IMR-90 (cell line): ENCODE measurements at regions not wholly inside any gene's neighbourhood (a gene's known extent, or its start where the extent isn't known, plus 50 kb on each side); places are given as distances from the start of the nearest gene placed in this dataset.

ENCODE experiments used
- ATAC-seq: fragments of 200-7000 bp; cut with Tn5 transposase; 2 replicates; pipeline ENCODE4 v1.9.1; 2020; ENCODE audit warnings: low read depth, mild to moderate bottlenecking, moderate library complexity
- BruUV-seq: library from RNA; stranded (reverse); fragments of 400-500 nt; replicated peaks from 2 replicates; lab custom pipeline; 2021; lab: Mats Ljungman, UMichigan
- CTCF ChIA-PET: fragments of 300-600 bp; formaldehyde crosslinking; extraction: SDS; loops from one replicate; lab custom pipeline; 2021; ENCODE audit warnings: antibody characterized with exemption; lab: Yijun Ruan, JAX
- POLR2A ChIA-PET: fragments of 300-600 bp; sonication (Branson Sonifier 250); formaldehyde crosslinking; loops from one replicate; lab custom pipeline; 2022; ENCODE audit warnings: antibody characterized with exemption; ENCODE audit not compliant: unreplicated experiment; lab: Charles Lee
- DNase-seq: peaks from one replicate; pipeline ENCODE4 v3.0.0; 2013
- H2AFZ ChIP-seq: replicated peaks from 2 replicates; pipeline ENCODE3; 2013; ENCODE audit warnings: low read length, mild to moderate bottlenecking; ENCODE audit not compliant: poor library complexity
- H2AK5ac ChIP-seq: 2 replicates; pipeline ENCODE4 v1.6.1; 2013; ENCODE audit warnings: low read depth, low read length, inconsistent platforms
- H2AK9ac ChIP-seq: replicated peaks from 2 replicates; pipeline ENCODE3; 2013; ENCODE audit warnings: mild to moderate bottlenecking, low read depth, low read length, moderate library complexity; ENCODE audit not compliant: poor library complexity
- H2BK120ac ChIP-seq: 2 replicates; pipeline ENCODE4 v1.6.1; 2013; ENCODE audit warnings: low read depth, low read length, inconsistent platforms
- H2BK15ac ChIP-seq: 3 replicates; pipeline ENCODE4 v1.6.1; 2013; ENCODE audit warnings: low read depth, low read length, inconsistent platforms
- H2BK20ac ChIP-seq: 2 replicates; pipeline ENCODE4 v1.6.1; 2013; ENCODE audit warnings: low read depth, mild to moderate bottlenecking, inconsistent platforms, low read length, moderate library complexity
- H2BK5ac ChIP-seq: 2 replicates; pipeline ENCODE4 v1.6.1; 2013; ENCODE audit warnings: mild to moderate bottlenecking, low read depth, low read length, inconsistent platforms; ENCODE audit not compliant: poor library complexity, severe bottlenecking
- H3K14ac ChIP-seq: replicated peaks from 2 replicates; pipeline ENCODE4 v1.6.1; 2013; ENCODE audit warnings: low read depth, low read length, inconsistent platforms
- H3K18ac ChIP-seq: 2 replicates; pipeline ENCODE4 v1.6.1; 2013; ENCODE audit warnings: low read depth, low read length, control low read depth
- H3K23ac ChIP-seq: 2 replicates; pipeline ENCODE4 v1.6.1; 2013; ENCODE audit warnings: low read depth, low read length, inconsistent platforms
- H3K27ac ChIP-seq: 2 replicates; pipeline ENCODE4 v1.5.1; 2013; ENCODE audit warnings: mild to moderate bottlenecking, control low read depth, low read length; ENCODE audit not compliant: insufficient read depth
- H3K27me3 ChIP-seq: 2 replicates; pipeline ENCODE4 v1.6.1; 2013; ENCODE audit warnings: low read length; ENCODE audit not compliant: control insufficient read depth, insufficient read depth
- H3K36me3 ChIP-seq: 2 replicates; pipeline ENCODE4 v1.6.1; 2013; ENCODE audit warnings: low read length, mixed read lengths; ENCODE audit not compliant: control insufficient read depth, insufficient read depth
- H3K4ac ChIP-seq: 2 replicates; pipeline ENCODE4 v1.6.1; 2013; ENCODE audit warnings: low read depth, low read length, inconsistent platforms
- H3K4me1 ChIP-seq: 2 replicates; pipeline ENCODE4 v1.6.1; 2013; ENCODE audit warnings: low read length, mixed read lengths; ENCODE audit not compliant: control insufficient read depth, insufficient read depth
- H3K4me2 ChIP-seq: 2 replicates; pipeline ENCODE4 v1.6.1; 2013; ENCODE audit warnings: low read depth, mild to moderate bottlenecking, control low read depth, low read length, moderate library complexity
- H3K4me3 ChIP-seq: 2 replicates; pipeline ENCODE4 v1.5.1; 2013; ENCODE audit warnings: low read depth, mild to moderate bottlenecking, control low read depth, low read length, moderate library complexity; ENCODE audit not compliant: insufficient read depth
- H3K56ac ChIP-seq: 2 replicates; pipeline ENCODE4 v1.6.1; 2013; ENCODE audit warnings: low read length, inconsistent platforms; ENCODE audit not compliant: insufficient read depth; ENCODE audit errors: extremely low read depth
- H3K79me1 ChIP-seq, 2 experiments: 2 replicates each; pipeline ENCODE4 v1.6.1; 2013; ENCODE audit warnings: low read length in 2 of 2, inconsistent platforms in 1 of 2, low read depth in 1 of 2
- H3K9ac ChIP-seq: 2 replicates; pipeline ENCODE4 v1.6.1; 2013; ENCODE audit warnings: low read depth, low read length, control low read depth
- H3K9me1 ChIP-seq: 2 replicates; pipeline ENCODE4 v1.6.1; 2013; ENCODE audit warnings: low read length, inconsistent platforms; ENCODE audit not compliant: insufficient read depth
- H3K9me3 ChIP-seq: 2 replicates; pipeline ENCODE4 v1.6.1; 2013; ENCODE audit warnings: low read length; ENCODE audit not compliant: control insufficient read depth, insufficient read depth
- H4K20me1 ChIP-seq: 2 replicates; pipeline ENCODE4 v1.6.1; 2013; ENCODE audit warnings: low read length, inconsistent platforms; ENCODE audit not compliant: insufficient read depth
- H4K5ac ChIP-seq: 2 replicates; pipeline ENCODE4 v1.6.1; 2013; ENCODE audit warnings: mild to moderate bottlenecking, low read depth, low read length, control low read depth
- H4K8ac ChIP-seq, 2 experiments: 2 replicates each; pipeline ENCODE4 v1.6.1; 2013; ENCODE audit warnings: low read depth in 2 of 2, low read length in 2 of 2, control low read depth in 1 of 2, inconsistent platforms in 1 of 2
- H4K91ac ChIP-seq: 2 replicates; pipeline ENCODE4 v1.6.1; 2013; ENCODE audit warnings: low read depth, low read length, inconsistent platforms; ENCODE audit not compliant: insufficient read depth
- MAFK ChIP-seq: IDR thresholded peaks from 2 replicates; pipeline ENCODE4 v1.6.1; 2012; ENCODE audit warnings: low read depth, low read length, improper control_type of control experiment
- MAZ ChIP-seq: IDR thresholded peaks from 2 replicates; pipeline ENCODE4 v1.6.1; 2012; ENCODE audit warnings: low read depth, mild to moderate bottlenecking, low read length, improper control_type of control experiment, moderate library complexity, borderline replicate concordance
- MXI1 ChIP-seq: IDR thresholded peaks from 2 replicates; pipeline ENCODE4 v1.6.1; 2012; ENCODE audit warnings: low read depth, mild to moderate bottlenecking, low read length, moderate library complexity, borderline replicate concordance
- RAD21 ChIP-seq: IDR thresholded peaks from 2 replicates; pipeline ENCODE4 v1.6.1; 2012; ENCODE audit warnings: low read length, improper control_type of control experiment
- WGBS, 2 experiments: methylation state at CpG; one replicate each; pipeline versions ENCODE4 v1.1.5 to v1.1.7; 2013; ENCODE audit warnings: missing lambda C conversion rate in 2 of 2; ENCODE audit not compliant: insufficient read length in 1 of 2; ENCODE audit errors: extremely low coverage in 2 of 2; 5-methylcytosine and 5-hydroxymethylcytosine counted together
- dilution Hi-C: fragments of 300-500 bp; cut with HindIII; formaldehyde crosslinking; loops from one replicate; pipeline ENCODE4 v1.14.3; 2018; ENCODE audit warnings: low sequenced_read_pairs; ENCODE audit not compliant: unreplicated experiment
- in situ Hi-C: fragments of 300-500 bp; cut with MboI; formaldehyde crosslinking; loops from 3 replicates; pipeline ENCODE4 v1.14.3; 2019; ENCODE audit warnings: low sequenced_read_pairs, inconsistent platforms, mixed read lengths
- intact Hi-C: fragments of 100-400 bp; cut with micrococcal nuclease; formaldehyde crosslinking; loops from 2 replicates; pipeline ENCODE4 v1.10.0; 2022

- H2AFZ ChIP-seq, result no peak overlapping the region
- H3K4me3 ChIP-seq, result no peak overlapping the region
- TF ChIP-seq MAFK (peak; percentile 44), RAD21 (no peak), MAZ (no peak), MXI1 (no peak)
- H3K4me1 ChIP-seq, result no peaks in the 10 kb centered on the region
- in situ Hi-C loops (no loop called here), intact Hi-C loops (no loop called here), dilution Hi-C loops (no loop called here)
- H2BK5ac ChIP-seq, result no peak overlapping the region
- no peak overlapping the region for H3K18ac ChIP-seq
- H2BK20ac ChIP-seq, result no peak overlapping the region
- no peak overlapping the region for H2AK5ac ChIP-seq
- H2AK9ac ChIP-seq, result no peak overlapping the region
- BruUV-seq, result no TSS peak
- no peak overlapping the region for H4K8ac ChIP-seq
- WGBS, 2 experiments, result 40% methylated on average over 2 of the region's 3 CpGs; no CpG with 5 or more reads in 1 of the 2 experiments
- H3K14ac ChIP-seq, result no peak overlapping the region
- ATAC-seq (no peak), DNase-seq (no peak)
- H3K9me3 ChIP-seq, result no peaks in the 10 kb centered on the region
- no peaks in the 10 kb centered on the region for H3K79me1 ChIP-seq
- H3K36me3 ChIP-seq, result no peaks in the 10 kb centered on the region
- no peaks in the 10 kb centered on the region for H4K20me1 ChIP-seq
- no peak overlapping the region for H3K9ac ChIP-seq
- no peaks in the 10 kb centered on the region for H3K9me1 ChIP-seq
- H3K23ac ChIP-seq, result no peak overlapping the region
- no peak overlapping the region for H3K4me2 ChIP-seq
- no peak overlapping the region for H3K4ac ChIP-seq
- H3K27me3 ChIP-seq, result no peaks in the 10 kb centered on the region
- H4K5ac ChIP-seq, result no peak overlapping the region
- no peak overlapping the region for H3K56ac ChIP-seq
- no peak overlapping the region for H4K91ac ChIP-seq
- H3K27ac ChIP-seq, result no peak overlapping the region
- ChIA-PET CTCF (interaction anchor here (0.7 kb wide), 1 partner anchor 11 kb away, joined by 4 read pairs; no protein-coding TSS in a partner anchor), POLR2A (no interaction called here)
- H2BK120ac ChIP-seq, result no peak overlapping the region
- no peak overlapping the region for H2BK15ac ChIP-seq
These were observed 796.3 kb upstream of the MAP3K7 start for GRCh38 chr6:91383207-91383606.
